ENCODE measurements at regions not wholly inside any gene's neighbourhood (a gene's known extent, or its start where the extent isn't known, plus 50 kb on each side); places are given as distances from the start of the nearest gene placed in this dataset.

GRCh38 chr9:88747768-88748167, 212.8 kb downstream of the NXNL2 start:
- H2BK12ac ChIP-seq (ENCODE audit: insufficient read length, low read depth, low read length), result no peak overlapping the region
- H4K20me1 ChIP-seq (ENCODE audit: control insufficient read depth, insufficient read depth, insufficient read length), result no peaks in the 10 kb centered on the region
- H2BK5ac ChIP-seq (ENCODE audit: insufficient read length, low read length), result no peak overlapping the region
- H3K14ac ChIP-seq (ENCODE audit: insufficient read depth, low read length), result no peak overlapping the region
- H3K4ac ChIP-seq (ENCODE audit: low read depth, low read length), result no peak overlapping the region
- no peak overlapping the region for H3T11ph ChIP-seq (ENCODE audit: low read length)
- no peak overlapping the region for H4K5ac ChIP-seq (ENCODE audit: insufficient read length, low read depth, low read length)
- H2AFZ ChIP-seq (ENCODE audit: low read length), result no peak overlapping the region
- H3K4me1 Mint-ChIP-seq, result peaks cover 32 to 34% of the 10 kb centered on the region in 2 experiments
- H3K56ac ChIP-seq (ENCODE audit: insufficient read length, low read depth, low read length), result no peak overlapping the region
- H3K9me3 ChIP-seq (ENCODE audit: control insufficient read depth, low read depth, low read length), result no peaks in the 10 kb centered on the region
- H3K27ac Mint-ChIP-seq, result peak overlapping the region in 2 of 3 experiments; percentile 62 to 94; a peak in 3 of 7 replicates
- H3K27me3 Mint-ChIP-seq (ENCODE audit: low read depth), result no peaks in the 10 kb centered on the region; the same call in 1 of the 2 replicates
- peak; percentile 62 for DNase-seq
- H3K27ac ChIP-seq (ENCODE audit: insufficient read length, low read depth, low read length), result no peak overlapping the region
- no peak overlapping the region for H3K18ac ChIP-seq (ENCODE audit: insufficient read length, low read depth, low read length)
- no peaks in the 10 kb centered on the region; a peak in 3 of 7 replicates for H3K36me3 Mint-ChIP-seq (ENCODE audit: insufficient read depth in 1 of 3, low read depth in 3 of 3)
- no peak overlapping the region for H3K9ac ChIP-seq (ENCODE audit: extremely low read depth, insufficient read length, low read length)
- no peak overlapping the region for H2BK120ac ChIP-seq (ENCODE audit: low read depth, low read length, poor library complexity, severe bottlenecking)
- H3K9me3 Mint-ChIP-seq, result no peaks in the 10 kb centered on the region; a peak in 2 of 5 replicates
- H4K8ac ChIP-seq (replicated peaks; ENCODE audit: insufficient read length, low read depth, low read length), result no peak overlapping the region
- H3K79me1 ChIP-seq (ENCODE audit: insufficient read depth, low read depth, low read length, poor library complexity, severe bottlenecking), result no peaks in the 10 kb centered on the region
- H3K79me2 ChIP-seq (ENCODE audit: insufficient read depth, low read length), result no peaks in the 10 kb centered on the region
- H3K23me2 ChIP-seq (ENCODE audit: insufficient read length, low read depth, low read length, poor library complexity, severe bottlenecking), result no peaks in the 10 kb centered on the region
- no peak overlapping the region for H3K23ac ChIP-seq (ENCODE audit: insufficient read length, low read depth, low read length)
- no peak overlapping the region for H2BK20ac ChIP-seq (ENCODE audit: low read depth, low read length, poor library complexity, severe bottlenecking)
- no peak overlapping the region for H4K91ac ChIP-seq (ENCODE audit: insufficient read length, low read depth, low read length)
- peaks cover 2% of the 10 kb centered on the region; the same call in 1 of the 2 replicates for H3K4me1 ChIP-seq (ENCODE audit: insufficient read depth, low read length)
- no peaks in the 10 kb centered on the region for H3K27me3 ChIP-seq (ENCODE audit: insufficient read depth, low read length)
- H3K4me3 Mint-ChIP-seq, result no peak overlapping the region
- no peak for TF ChIP-seq CTCF (conservative IDR thresholded peaks at IDR 0.05)
- no CpG with 5 or more reads among the region's 5 CpGs for WGBS (ENCODE audit: extremely low coverage, insufficient read length, low lambda C conversion rate)
- no peak overlapping the region for H2AK5ac ChIP-seq (ENCODE audit: insufficient read length, low read length)
- no peak overlapping the region for H3K4me2 ChIP-seq (ENCODE audit: insufficient read depth, insufficient read length, low read length)
- H2BK15ac ChIP-seq (ENCODE audit: low read depth, low read length), result no peak overlapping the region

Data from H9 (cell line).